ENCODE measurements at regions not wholly inside any gene's neighbourhood (a gene's known extent, or its start where the extent isn't known, plus 50 kb on each side); places are given as distances from the start of the nearest gene placed in this dataset.

DNA sequence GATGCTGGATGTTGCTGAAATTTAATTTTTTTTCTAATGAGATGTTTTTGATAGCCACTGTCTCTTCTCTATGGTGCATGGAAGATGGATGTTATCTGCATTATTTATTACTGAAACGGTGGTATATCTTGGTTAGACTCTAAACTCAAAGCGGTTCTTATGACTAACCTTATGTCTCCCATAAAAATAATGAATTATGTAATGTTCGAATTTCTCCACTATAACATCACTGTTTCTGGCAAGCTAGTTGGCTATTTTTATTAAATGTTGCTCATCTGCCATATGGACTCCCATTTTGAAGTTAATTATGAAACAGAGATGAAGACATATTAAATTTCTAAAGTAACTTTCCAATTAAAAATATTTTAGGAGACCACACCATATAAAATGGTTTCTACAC lies 808.6 kb upstream of the ADGRL4 start:
- no peak for DNase-seq (ENCODE audit: extremely low read depth, insufficient read length)

GRCh38 chr1:79811173-79811572 lies 804.6 kb upstream of the ADGRL4 start:
- Histone ChIP-seq H3K4me3 (replicated peaks; ENCODE audit: low read depth, low read length) (no peak overlapping the region), H3K27me3 (replicated peaks; ENCODE audit: control insufficient read depth, insufficient read depth, low read length) (no peaks in the 10 kb centered on the region), H3K36me3 (ENCODE audit: control insufficient read depth, insufficient read depth, low read length) (no peaks in the 10 kb centered on the region)
- TF ChIP-seq, protein P1, sequence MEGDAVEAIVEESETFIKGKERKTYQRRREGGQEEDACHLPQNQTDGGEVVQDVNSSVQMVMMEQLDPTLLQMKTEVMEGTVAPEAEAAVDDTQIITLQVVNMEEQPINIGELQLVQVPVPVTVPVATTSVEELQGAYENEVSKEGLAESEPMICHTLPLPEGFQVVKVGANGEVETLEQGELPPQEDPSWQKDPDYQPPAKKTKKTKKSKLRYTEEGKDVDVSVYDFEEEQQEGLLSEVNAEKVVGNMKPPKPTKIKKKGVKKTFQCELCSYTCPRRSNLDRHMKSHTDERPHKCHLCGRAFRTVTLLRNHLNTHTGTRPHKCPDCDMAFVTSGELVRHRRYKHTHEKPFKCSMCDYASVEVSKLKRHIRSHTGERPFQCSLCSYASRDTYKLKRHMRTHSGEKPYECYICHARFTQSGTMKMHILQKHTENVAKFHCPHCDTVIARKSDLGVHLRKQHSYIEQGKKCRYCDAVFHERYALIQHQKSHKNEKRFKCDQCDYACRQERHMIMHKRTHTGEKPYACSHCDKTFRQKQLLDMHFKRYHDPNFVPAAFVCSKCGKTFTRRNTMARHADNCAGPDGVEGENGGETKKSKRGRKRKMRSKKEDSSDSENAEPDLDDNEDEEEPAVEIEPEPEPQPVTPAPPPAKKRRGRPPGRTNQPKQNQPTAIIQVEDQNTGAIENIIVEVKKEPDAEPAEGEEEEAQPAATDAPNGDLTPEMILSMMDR (IDR thresholded peaks at IDR 0.05; ENCODE audit: insufficient read depth, low read length, poor library complexity, severe bottlenecking): no peak
- no peak for DNase-seq (ENCODE audit: extremely low read depth, insufficient read length)

More for the DNA sequence above, 808.6 kb upstream of the ADGRL4 start:
- TF ChIP-seq, protein P1 (IDR thresholded peaks at IDR 0.05; ENCODE audit: insufficient read depth, low read length, poor library complexity, severe bottlenecking): no peak
- Histone ChIP-seq H3K4me3 (replicated peaks; ENCODE audit: low read depth, low read length) (no peak overlapping the region), H3K27me3 (replicated peaks; ENCODE audit: control insufficient read depth, insufficient read depth, low read length) (no peaks in the 10 kb centered on the region), H3K36me3 (ENCODE audit: control insufficient read depth, insufficient read depth, low read length) (no peaks in the 10 kb centered on the region)

GRCh38 chr1:79808816-79809475 lies 802.4 kb upstream of the ADGRL4 start:
- TF ChIP-seq, protein P1 (IDR thresholded peaks at IDR 0.05; ENCODE audit: insufficient read depth, low read length, poor library complexity, severe bottlenecking): no peak
- no peaks in the 10 kb centered on the region for H3K27me3 ChIP-seq (replicated peaks; ENCODE audit: control insufficient read depth, insufficient read depth, low read length)
- no peaks in the 10 kb centered on the region for H3K36me3 ChIP-seq (ENCODE audit: control insufficient read depth, insufficient read depth, low read length)
- no peak for DNase-seq (ENCODE audit: extremely low read depth, insufficient read length)
- H3K4me3 ChIP-seq (replicated peaks; ENCODE audit: low read depth, low read length): no peak overlapping the region

- no peak for DNase-seq (ENCODE audit: extremely low read depth, insufficient read length)
- H3K27me3 ChIP-seq (replicated peaks; ENCODE audit: control insufficient read depth, insufficient read depth, low read length): no peaks in the 10 kb centered on the region
- TF ChIP-seq, protein P1 (IDR thresholded peaks at IDR 0.05; ENCODE audit: insufficient read depth, low read length, poor library complexity, severe bottlenecking): no peak
- H3K4me3 ChIP-seq (replicated peaks; ENCODE audit: low read depth, low read length): no peak overlapping the region
- H3K36me3 ChIP-seq (ENCODE audit: control insufficient read depth, insufficient read depth, low read length): no peaks in the 10 kb centered on the region
Observed at GRCh38 chr1:79807816-79808215, 801.3 kb upstream of the ADGRL4 start.

- TF ChIP-seq, protein P1 (IDR thresholded peaks at IDR 0.05; ENCODE audit: insufficient read depth, low read length, poor library complexity, severe bottlenecking): no peak
- H3K4me3 ChIP-seq (replicated peaks; ENCODE audit: low read depth, low read length): no peak overlapping the region
- no peaks in the 10 kb centered on the region for H3K36me3 ChIP-seq (ENCODE audit: control insufficient read depth, insufficient read depth, low read length)
- no peaks in the 10 kb centered on the region for H3K27me3 ChIP-seq (replicated peaks; ENCODE audit: control insufficient read depth, insufficient read depth, low read length)
- no peak for DNase-seq (ENCODE audit: extremely low read depth, insufficient read length)
Observed at GRCh38 chr1:79797487-79797886, 791.0 kb upstream of the ADGRL4 start.

DNA sequence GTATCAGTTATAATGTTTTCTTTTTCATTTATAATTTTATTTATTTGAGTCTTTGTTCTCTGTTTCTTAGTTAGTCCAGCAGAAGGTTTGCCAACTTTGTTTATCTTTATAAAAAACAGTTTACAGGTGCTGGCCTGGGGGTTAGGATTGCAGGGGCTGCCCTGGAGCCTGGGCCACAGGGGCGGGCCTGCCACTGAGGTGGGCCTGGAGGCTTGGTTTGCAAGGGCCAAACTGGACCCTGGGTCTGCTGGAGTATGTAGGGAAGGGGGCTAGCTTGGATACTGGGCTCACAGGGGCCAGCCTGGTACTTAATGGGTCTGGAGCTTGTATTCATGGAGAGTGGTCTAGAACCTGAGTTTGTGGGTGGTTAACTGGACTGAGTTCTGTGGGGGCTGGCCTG lies 789.9 kb upstream of the ADGRL4 start:
- TF ChIP-seq, protein P1 (IDR thresholded peaks at IDR 0.05; ENCODE audit: insufficient read depth, low read length, poor library complexity, severe bottlenecking): no peak
- H3K27me3 ChIP-seq (replicated peaks; ENCODE audit: control insufficient read depth, insufficient read depth, low read length): no peaks in the 10 kb centered on the region
- no peak for DNase-seq (ENCODE audit: extremely low read depth, insufficient read length)
- no peaks in the 10 kb centered on the region for H3K36me3 ChIP-seq (ENCODE audit: control insufficient read depth, insufficient read depth, low read length)
- no peak overlapping the region for H3K4me3 ChIP-seq (replicated peaks; ENCODE audit: low read depth, low read length)

Data from GM06990 (cell line).